ENCODE measurements at regions not wholly inside any gene's neighbourhood (a gene's known extent, or its start where the extent isn't known, plus 50 kb on each side); places are given as distances from the start of the nearest gene placed in this dataset.

- H3K14ac ChIP-seq (replicated peaks; ENCODE audit: low read depth, low read length): no peak overlapping the region
- no peak overlapping the region for H3K56ac ChIP-seq (ENCODE audit: extremely low read depth, insufficient read depth, low read length)
- H3K4ac ChIP-seq (ENCODE audit: low read depth, low read length): no peak overlapping the region
- no peak overlapping the region for H4K5ac ChIP-seq (ENCODE audit: low read depth, low read length)
- no peak overlapping the region for H3K9ac ChIP-seq (ENCODE audit: low read depth, low read length)
- H4K91ac ChIP-seq (ENCODE audit: insufficient read depth, low read depth, low read length): no peak overlapping the region
- ChIA-PET CTCF (no interaction called here), POLR2A (ENCODE audit: unreplicated experiment) (no interaction called here)
- no peak for TF ChIP-seq CHD1 (IDR thresholded peaks at IDR 0.05; ENCODE audit: low read depth, low read length)
- no peaks in the 10 kb centered on the region for H3K9me1 ChIP-seq (ENCODE audit: insufficient read depth, low read length)
- dilution Hi-C loops (cut with HindIII; ENCODE audit: low sequenced_read_pairs, unreplicated experiment) (no loop called here), in situ Hi-C loops (cut with MboI; ENCODE audit: low sequenced_read_pairs) (no loop called here), intact Hi-C loops (cut with micrococcal nuclease) (no loop called here)
- H3K4me2 ChIP-seq (ENCODE audit: low read depth, low read length): no peak overlapping the region
- H3K23ac ChIP-seq (ENCODE audit: low read depth, low read length): no peak overlapping the region
- no TSS peak for BruUV-seq (replicated peaks)
- no peak overlapping the region for H3K18ac ChIP-seq (ENCODE audit: low read depth, low read length)
- no peaks in the 10 kb centered on the region for H3K79me1 ChIP-seq (ENCODE audit: low read depth in 1 of 2, low read length in 2 of 2)
- ATAC-seq (ENCODE audit: low read depth) (no peak), DNase-seq (no peak)
- no peaks in the 10 kb centered on the region for H3K36me3 ChIP-seq (ENCODE audit: control insufficient read depth, insufficient read depth, low read length)
- no peak overlapping the region for H3K4me3 ChIP-seq (ENCODE audit: insufficient read depth, low read depth, low read length)
- H2AFZ ChIP-seq (replicated peaks; ENCODE audit: low read length, poor library complexity): no peak overlapping the region
- H4K8ac ChIP-seq (ENCODE audit: low read depth in 2 of 2, low read length in 2 of 2): no peak overlapping the region
- no peak overlapping the region for H2BK120ac ChIP-seq (ENCODE audit: low read depth, low read length)
- no peak overlapping the region for H2BK20ac ChIP-seq (ENCODE audit: low read depth, low read length)
- no peak overlapping the region for H2AK5ac ChIP-seq (ENCODE audit: low read depth, low read length)
- H2BK15ac ChIP-seq (ENCODE audit: low read depth, low read length): no peak overlapping the region
- H3K27me3 ChIP-seq (ENCODE audit: control insufficient read depth, insufficient read depth, low read length): no peaks in the 10 kb centered on the region
- no peak overlapping the region for H3K27ac ChIP-seq (ENCODE audit: insufficient read depth, low read length)
- H3K4me1 ChIP-seq (ENCODE audit: control insufficient read depth, insufficient read depth, low read length): no peaks in the 10 kb centered on the region
- H4K20me1 ChIP-seq (ENCODE audit: insufficient read depth, low read length): no peaks in the 10 kb centered on the region
- WGBS, 2 experiments (ENCODE audit: extremely low coverage in 2 of 2, insufficient read length in 1 of 2): no CpG with 5 or more reads among the region's 6 CpGs
- H3K9me3 ChIP-seq (ENCODE audit: control insufficient read depth, insufficient read depth, low read length): peaks cover 19% of the 10 kb centered on the region
- H2AK9ac ChIP-seq (replicated peaks; ENCODE audit: low read depth, low read length, poor library complexity): no peak overlapping the region
- H2BK5ac ChIP-seq (ENCODE audit: low read depth, low read length, poor library complexity, severe bottlenecking): no peak overlapping the region
Observed at GRCh38 chr22:49226096-49226495, 601.6 kb downstream of the BRD1 start.

Data from IMR-90 (cell line).